HEK293T (cell line): ENCODE measurements at regions not wholly inside any gene's neighbourhood (a gene's known extent, or its start where the extent isn't known, plus 50 kb on each side); places are given as distances from the start of the nearest gene placed in this dataset.
A peak's percentile ranks its signal among the peaks of the same experiment; 100 is the strongest.

ENCODE experiments used
- CTCF ChIA-PET: fragments of 350-600 bp; formaldehyde crosslinking; extraction: SDS; loops from one replicate; lab custom pipeline; 2021; ENCODE audit warnings: antibody characterized with exemption, inconsistent platforms; lab: Yijun Ruan, JAX
- POLR2A ChIA-PET: fragments of 350-600 bp; formaldehyde crosslinking; extraction: SDS; loops from one replicate; lab custom pipeline; 2020; ENCODE audit warnings: antibody characterized with exemption, inconsistent platforms; lab: Yijun Ruan, JAX
- DNase-seq: peaks from one replicate; pipeline ENCODE4 v3.0.0; 2012; ENCODE audit warnings: mixed read lengths; ENCODE audit errors: extremely low spot score
- ARNT ChIP-seq: fragments of 450-650 bp; IDR thresholded peaks from 2 replicates; pipeline ENCODE4 v1.6.1; 2017; ENCODE audit warnings: mild to moderate bottlenecking
- BHLHE40 ChIP-seq: fragments of 450-650 bp; IDR thresholded peaks from 2 replicates; pipeline ENCODE4 v1.6.1; 2016; ENCODE audit warnings: mild to moderate bottlenecking, moderate library complexity, borderline replicate concordance
- CTBP1 ChIP-seq: fragments of 450-650 bp; IDR thresholded peaks from 2 replicates; pipeline ENCODE4 v1.6.1; 2016; ENCODE audit warnings: borderline replicate concordance
- ELF4 ChIP-seq: fragments of 450-650 bp; IDR thresholded peaks from 2 replicates; pipeline ENCODE4 v1.6.1; 2017; ENCODE audit warnings: antibody characterized with exemption
- FOXA1 ChIP-seq: fragments of 450-650 bp; IDR thresholded peaks from 2 replicates; pipeline ENCODE4 v1.6.1; 2016; ENCODE audit warnings: mild to moderate bottlenecking
- FOXK2 ChIP-seq: fragments of 450-650 bp; IDR thresholded peaks from 2 replicates; pipeline ENCODE4 v1.6.1; 2016; ENCODE audit warnings: mild to moderate bottlenecking
- FOXM1 ChIP-seq: fragments of 450-650 bp; IDR thresholded peaks from 2 replicates; pipeline ENCODE4 v1.6.1; 2017; ENCODE audit warnings: mild to moderate bottlenecking, borderline replicate concordance
- HDGF ChIP-seq: fragments of 450-650 bp; IDR thresholded peaks from 2 replicates; pipeline ENCODE4 v1.6.1; 2017; ENCODE audit warnings: antibody characterized with exemption, borderline replicate concordance
- L3MBTL2 ChIP-seq: fragments of 450-650 bp; conservative IDR thresholded peaks from 2 replicates; pipeline ENCODE4 v1.6.1; 2016; ENCODE audit warnings: mild to moderate bottlenecking
- LEF1 ChIP-seq: fragments of 450-650 bp; IDR thresholded peaks from 2 replicates; pipeline ENCODE4 v1.6.1; 2017; ENCODE audit warnings: mild to moderate bottlenecking, borderline replicate concordance
- NFRKB ChIP-seq: fragments of 450-650 bp; IDR thresholded peaks from 2 replicates; pipeline ENCODE4 v1.6.1; 2016; ENCODE audit warnings: mild to moderate bottlenecking, moderate library complexity
- SP1 ChIP-seq: fragments of 450-650 bp; IDR thresholded peaks from 2 replicates; pipeline ENCODE4 v1.6.1; 2017
- SUZ12 ChIP-seq: fragments of 450-650 bp; IDR thresholded peaks from 2 replicates; pipeline ENCODE4 v1.6.1; 2016; ENCODE audit warnings: mild to moderate bottlenecking
- TARDBP ChIP-seq: fragments of 450-650 bp; IDR thresholded peaks from 2 replicates; pipeline ENCODE4 v1.6.1; 2016
- ZNF384 ChIP-seq: fragments of 450-650 bp; IDR thresholded peaks from 2 replicates; pipeline ENCODE4 v1.6.1; 2016
- TF ChIP-seq, protein P1 (sequence below): fragments of 450-650 bp; IDR thresholded peaks from 2 replicates; pipeline ENCODE4 v1.6.1; 2016

DNA sequence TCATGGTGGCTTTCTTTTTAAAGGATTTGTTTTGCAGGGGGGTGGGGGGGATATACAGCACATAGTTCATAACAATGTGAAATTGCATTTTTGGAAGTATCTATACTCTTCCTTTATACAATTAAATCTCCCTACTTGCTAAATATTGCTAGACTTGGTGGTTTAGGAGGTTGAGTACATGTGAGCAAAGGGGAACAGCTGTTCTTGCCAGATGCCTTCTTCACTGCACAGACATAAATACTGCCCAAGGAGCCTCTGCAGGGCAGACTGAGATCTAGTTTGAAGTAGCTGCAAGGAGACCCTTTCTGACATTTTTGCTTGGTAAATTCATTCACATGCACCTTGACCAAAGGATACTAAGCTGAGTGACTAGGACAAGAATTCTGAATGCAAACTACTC is 228.6 kb upstream of the IL12A start:
- no peak for DNase-seq
- ChIA-PET POLR2A (no interaction called here), CTCF (no interaction called here)
- no peak for TF ChIP-seq NFRKB
- TF ChIP-seq FOXM1: no peak
- TF ChIP-seq ELF4: no peak
- no peak for TF ChIP-seq L3MBTL2
- no peak for TF ChIP-seq TARDBP
- no peak for TF ChIP-seq HDGF
- no peak for TF ChIP-seq CTBP1
- TF ChIP-seq BHLHE40: no peak
- no peak for TF ChIP-seq FOXK2
- no peak for TF ChIP-seq SP1
- no peak for TF ChIP-seq ZNF384
- TF ChIP-seq ARNT: no peak
- no peak for TF ChIP-seq FOXA1
- TF ChIP-seq, protein P1, sequence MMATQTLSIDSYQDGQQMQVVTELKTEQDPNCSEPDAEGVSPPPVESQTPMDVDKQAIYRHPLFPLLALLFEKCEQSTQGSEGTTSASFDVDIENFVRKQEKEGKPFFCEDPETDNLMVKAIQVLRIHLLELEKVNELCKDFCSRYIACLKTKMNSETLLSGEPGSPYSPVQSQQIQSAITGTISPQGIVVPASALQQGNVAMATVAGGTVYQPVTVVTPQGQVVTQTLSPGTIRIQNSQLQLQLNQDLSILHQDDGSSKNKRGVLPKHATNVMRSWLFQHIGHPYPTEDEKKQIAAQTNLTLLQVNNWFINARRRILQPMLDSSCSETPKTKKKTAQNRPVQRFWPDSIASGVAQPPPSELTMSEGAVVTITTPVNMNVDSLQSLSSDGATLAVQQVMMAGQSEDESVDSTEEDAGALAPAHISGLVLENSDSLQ: no peak
- TF ChIP-seq SUZ12: no peak
- TF ChIP-seq LEF1: no peak

DNA sequence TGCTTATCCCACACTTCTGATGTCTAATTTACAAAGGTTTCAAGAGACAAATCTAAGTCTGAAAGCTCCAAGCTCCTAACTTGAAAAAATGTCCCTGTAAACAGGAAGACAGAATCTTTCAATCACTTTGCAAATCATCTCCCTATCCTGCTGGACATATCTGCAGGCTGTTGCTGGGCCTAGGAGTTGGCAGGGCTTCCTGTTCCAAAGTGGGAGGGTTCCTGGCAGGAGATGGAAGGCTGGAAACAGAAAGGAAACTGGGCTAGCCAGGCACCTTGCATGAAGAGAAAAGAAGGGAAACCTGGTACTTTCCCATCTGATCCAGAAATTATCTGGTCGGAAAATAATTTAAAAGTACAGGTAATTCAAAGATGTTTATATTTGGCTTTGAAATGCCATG is 227.3 kb upstream of the IL12A start:
- DNase-seq: no peak
- CTCF ChIA-PET: no interaction called here
- POLR2A ChIA-PET: no interaction called here
- TF ChIP-seq ARNT (no peak), HDGF (no peak), BHLHE40 (no peak), SUZ12 (no peak), L3MBTL2 (no peak), TARDBP (no peak), SP1 (no peak), NFRKB (no peak), ELF4 (no peak), FOXK2 (no peak), FOXM1 (no peak), ZNF384 (no peak), FOXA1 (no peak)
- TF ChIP-seq, protein P1: no peak

DNA sequence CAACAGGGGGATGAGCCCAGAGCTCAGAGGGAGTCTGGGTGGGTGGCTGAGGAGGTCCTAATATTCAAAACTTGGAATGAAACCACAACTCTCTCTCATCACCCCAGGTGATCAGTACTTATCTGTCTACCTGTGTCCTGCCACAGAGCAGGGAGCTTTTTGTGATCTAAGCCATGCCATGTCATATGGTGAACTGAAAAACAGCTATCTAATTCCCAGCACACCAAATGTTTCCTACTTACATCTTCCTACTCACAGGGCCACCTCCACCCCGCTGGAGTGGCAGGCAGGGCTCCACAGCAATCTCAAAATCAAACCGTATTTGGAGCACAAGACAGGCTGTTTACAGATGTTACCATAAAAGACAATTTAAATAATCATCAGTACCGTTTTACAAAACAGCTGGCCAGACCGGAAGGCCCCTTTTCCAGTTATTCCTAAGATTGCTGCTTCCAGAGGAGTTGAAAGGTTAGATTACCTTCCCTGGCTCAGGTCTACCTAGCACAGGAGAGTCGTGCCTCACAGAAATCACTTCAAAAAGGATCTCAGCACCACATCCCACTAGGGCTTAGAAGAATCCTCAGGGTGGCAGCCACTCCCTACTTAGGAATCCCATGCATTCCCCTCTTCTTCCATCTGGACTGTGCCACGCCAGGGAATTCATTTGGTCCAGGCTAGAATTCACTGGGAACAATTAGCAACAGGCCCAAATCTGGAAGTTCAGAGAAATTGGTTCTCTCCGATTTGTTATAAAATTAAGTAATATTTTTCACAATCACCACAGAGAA is 226.6 kb upstream of the IL12A start:
- POLR2A ChIA-PET: no interaction called here
- TF ChIP-seq TARDBP: no peak
- no peak for TF ChIP-seq NFRKB
- no peak for TF ChIP-seq FOXM1
- TF ChIP-seq HDGF: no peak
- no peak for TF ChIP-seq FOXK2
- TF ChIP-seq LEF1: no peak
- no peak for TF ChIP-seq ELF4
- TF ChIP-seq CTBP1: no peak
- no peak for TF ChIP-seq ZNF384
- no peak for TF ChIP-seq SP1
- no peak for TF ChIP-seq FOXA1
- TF ChIP-seq, protein P1: no peak
- CTCF ChIA-PET: no interaction called here
- no peak for DNase-seq

DNA sequence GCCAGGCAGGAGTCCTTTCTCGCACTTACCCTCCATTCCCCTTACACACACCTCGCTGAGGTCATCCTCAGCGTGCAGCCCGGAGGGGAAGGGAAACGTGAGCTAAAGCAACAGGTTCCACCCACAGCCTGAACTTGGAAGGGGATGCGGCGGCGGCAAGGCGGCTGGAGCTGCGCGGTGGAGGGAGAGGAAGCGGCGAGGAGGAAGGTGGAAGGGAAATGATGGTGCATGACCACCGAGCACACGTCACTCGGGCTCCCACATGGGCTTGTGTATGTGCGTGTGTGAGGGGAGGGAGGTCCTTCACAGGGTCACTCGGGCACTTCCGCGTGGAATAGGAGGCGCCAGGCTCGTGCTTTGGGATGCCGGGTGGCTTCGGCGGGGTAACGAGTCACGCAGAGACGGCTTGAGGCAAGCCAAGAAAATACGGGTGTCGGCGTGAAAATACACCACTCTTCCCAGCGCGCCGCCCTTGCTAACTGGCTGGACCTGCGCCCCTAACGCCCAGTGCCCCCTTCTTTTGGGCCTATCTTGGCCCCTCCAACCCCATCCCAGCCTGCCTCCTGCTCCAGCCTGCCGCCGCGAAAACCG is 225.5 kb upstream of the IL12A start:
- CTCF ChIA-PET: no interaction called here
- TF ChIP-seq CTBP1 (peak; percentile 13; the same call in 1 of the 2 replicates), FOXA1 (no peak), TARDBP (no peak; the same call in 1 of the 2 replicates), ZNF384 (no peak), SUZ12 (no peak), L3MBTL2 (peak; percentile 72), FOXK2 (no peak), FOXM1 (no peak), NFRKB (no peak), ELF4 (no peak), SP1 (no peak), ARNT (no peak)
- TF ChIP-seq, protein P1: no peak
- peak; percentile 47 for DNase-seq
- POLR2A ChIA-PET: no interaction called here
